Transverse colon (tissue), 3 donors: ENCODE measurements at regions not wholly inside any gene's neighbourhood (a gene's known extent, or its start where the extent isn't known, plus 50 kb on each side); places are given as distances from the start of the nearest gene placed in this dataset.

Experiments
- CTCF ChIP-seq, 5 experiments: fragments of 200-600 bp in 3 of 5; fragments of 450-650 bp in 2 of 5; sonication (generic) in 3 of 5; IDR thresholded peaks; 1 replicate in 2 of 5; 2 replicates in 3 of 5; pipeline ENCODE4 v1.5.1; 2016 to 2017; ENCODE audit warnings: antibody characterized with exemption in 5 of 5, inconsistent platforms in 3 of 5, mild to moderate bottlenecking in 2 of 5, moderate library complexity in 1 of 5
- EP300 ChIP-seq: sonication (generic); formaldehyde crosslinking; IDR thresholded peaks from one replicate; pipeline ENCODE4 v1.6.1; 2017; ENCODE audit warnings: antibody characterized with exemption, low read depth

- TF ChIP-seq EP300 (no peak), CTCF (IDR thresholded peaks at IDR 0.05) (no peak)
Measured at GRCh38 chr7:131111792-131112191, 215.9 kb upstream of the MKLN1 start.
